ENCODE measurements at regions not wholly inside any gene's neighbourhood (a gene's known extent, or its start where the extent isn't known, plus 50 kb on each side); places are given as distances from the start of the nearest gene placed in this dataset.

DNA sequence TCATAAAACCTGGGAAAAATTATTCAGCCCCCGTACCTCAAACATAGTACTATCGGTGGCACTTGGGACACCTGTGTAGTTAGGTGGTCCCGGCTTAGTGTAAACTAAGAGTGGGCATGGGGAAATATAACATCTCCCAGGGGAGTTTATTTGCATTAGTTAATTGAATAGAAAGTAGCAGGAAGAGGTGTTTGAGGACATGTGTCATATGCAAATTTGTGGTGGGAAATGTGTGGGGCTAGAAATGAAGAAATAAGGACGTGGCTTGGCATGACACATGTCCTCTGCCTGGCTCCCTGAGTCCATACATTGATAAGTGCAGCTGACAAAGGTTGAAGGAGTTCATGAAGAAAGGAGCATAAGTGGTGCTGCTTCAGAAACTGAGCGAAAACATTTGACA, 483.6 kb downstream of the SH2D1A start:
- CTCF ChIA-PET (ENCODE audit: partially characterized antibody) = no interaction called here
- Histone ChIP-seq H3K27me3 (replicated peaks in 1 of 4; ENCODE audit: control insufficient read depth in 3 of 4, extremely low read depth in 1 of 4, insufficient read depth in 3 of 4, low read length in 3 of 4) (no peaks in the 10 kb centered on the region), H3K18ac (ENCODE audit: extremely low read depth, low read length) (no peak overlapping the region), H3K27ac (ENCODE audit: low read depth, low read length) (no peak overlapping the region), H3K36me3 (ENCODE audit: control insufficient read depth in 2 of 4, insufficient read depth in 4 of 4, low read length in 3 of 4) (no peaks in the 10 kb centered on the region), H4K5ac (ENCODE audit: insufficient read length, low read depth, low read length) (no peak overlapping the region), H3K4ac (replicated peaks; ENCODE audit: insufficient read length, low read depth, low read length) (no peak overlapping the region), H3K9ac (replicated peaks in 1 of 4; ENCODE audit: extremely low read depth in 1 of 4, low read depth in 3 of 4, low read length in 3 of 4) (no peak overlapping the region), H3K23ac (ENCODE audit: insufficient read length) (no peak overlapping the region), H2AK5ac (ENCODE audit: low read depth, low read length) (no peak overlapping the region), H3K9me3 (ENCODE audit: insufficient read depth in 2 of 2, low read depth in 1 of 2, low read length in 1 of 2) (no peaks in the 10 kb centered on the region), H3K79me2 (ENCODE audit: control insufficient read depth in 1 of 2, insufficient read depth in 2 of 2, low read length in 2 of 2) (no peaks in the 10 kb centered on the region), H3K4me3 (ENCODE audit: extremely low read depth in 1 of 4, insufficient read depth in 2 of 4, low read depth in 3 of 4, low read length in 4 of 4) (no peak overlapping the region), H3K56ac (replicated peaks; ENCODE audit: insufficient read length, low read depth, low read length) (no peak overlapping the region), H2BK120ac (replicated peaks; ENCODE audit: low read depth, low read length) (no peak overlapping the region), H4K20me1 (replicated peaks in 1 of 2; ENCODE audit: control insufficient read depth in 1 of 2, insufficient read depth in 2 of 2, low read length in 2 of 2) (no peaks in the 10 kb centered on the region), H3K79me1 (ENCODE audit: low read depth, low read length) (no peaks in the 10 kb centered on the region), H3K23me2 (ENCODE audit: low read depth, low read length) (no peaks in the 10 kb centered on the region), H2BK20ac (ENCODE audit: low read length) (no peak overlapping the region), H3K4me1 (replicated peaks in 1 of 4; ENCODE audit: control insufficient read depth in 3 of 4, insufficient read depth in 4 of 4, low read length in 3 of 4) (0 out of 7 replicates have a peak, but pooled peaks cover 0 to 2% (median 0%) of the 10 kb centered on the region in 4 experiments), H2BK15ac (ENCODE audit: low read length) (no peak overlapping the region), H2AFZ (ENCODE audit: low read length) (no peak overlapping the region), H4K8ac (ENCODE audit: extremely low read depth, insufficient read depth, low read length) (no peak overlapping the region), H2BK5ac (ENCODE audit: low read depth, low read length) (no peak overlapping the region), H4K91ac (replicated peaks; ENCODE audit: insufficient read length, low read length) (no peak overlapping the region), H3K14ac (ENCODE audit: insufficient read length) (no peak overlapping the region), H2BK12ac (ENCODE audit: low read depth, low read length) (no peak overlapping the region), H3K4me2 (ENCODE audit: insufficient read depth in 1 of 2, low read depth in 2 of 2, low read length in 2 of 2) (no peak overlapping the region)
- FAIRE-seq (peak; percentile 32), DNase-seq (ENCODE audit: low read depth in 1 of 2, low spot score in 2 of 2) (no peak)
- POLR2A ChIA-PET (ENCODE audit: partially characterized antibody) = no interaction called here
- WGBS, 2 experiments (ENCODE audit: extremely low coverage in 1 of 2, insufficient coverage in 1 of 2, insufficient read length in 1 of 2, insufficient replicate concordance in 2 of 2, low coverage in 1 of 2, low lambda C conversion rate in 2 of 2, missing lambda C conversion rate in 1 of 2) = 88% methylated on average over 5 of the region's 5 CpGs; no CpG with 5 or more reads in 1 of the 2 experiments
- TF ChIP-seq EP300 (IDR thresholded peaks at IDR 0.05; ENCODE audit: borderline replicate concordance in 1 of 2, low read depth in 2 of 2, low read length in 2 of 2) (no peak), KDM4A (IDR thresholded peaks at IDR 0.05; ENCODE audit: low read depth, low read length, severe bottlenecking) (no peak), FOSL1 (IDR thresholded peaks at IDR 0.05; ENCODE audit: insufficient read depth, low read depth, low read length) (no peak), CHD1 (IDR thresholded peaks at IDR 0.05; ENCODE audit: low read depth, low read length) (no peak), SIRT6 (IDR thresholded peaks at IDR 0.05; ENCODE audit: low read length) (no peak), TAF7 (optimal IDR thresholded peaks at IDR 0.05; ENCODE audit: borderline replicate concordance, low read depth, low read length) (no peak), RNF2 (IDR thresholded peaks at IDR 0.05; ENCODE audit: borderline replicate concordance, low read depth, low read length, missing control alignments, poor library complexity, severe bottlenecking) (no peak), SP2 (IDR thresholded peaks at IDR 0.05; ENCODE audit: low read length) (no peak), CHD2 (IDR thresholded peaks at IDR 0.05; ENCODE audit: low read length) (no peak)

All from H1 (cell line).